ENCODE measurements at regions not wholly inside any gene's neighbourhood (a gene's known extent, or its start where the extent isn't known, plus 50 kb on each side); places are given as distances from the start of the nearest gene placed in this dataset.

- no peak overlapping the region for H3K4me3 Mint-ChIP-seq
- no peaks in the 10 kb centered on the region for H3K4me1 Mint-ChIP-seq (ENCODE audit: low read depth)
- H3K27me3 Mint-ChIP-seq = no peaks in the 10 kb centered on the region
- peaks cover 25% of the 10 kb centered on the region for H3K9me3 Mint-ChIP-seq (ENCODE audit: low read depth)
- H3K36me3 Mint-ChIP-seq = no peaks in the 10 kb centered on the region
- no peak overlapping the region for H3K27ac Mint-ChIP-seq
Observed at GRCh38 chr9:106577121-106577520, 285.8 kb upstream of the ZNF462 start.

DNA sequence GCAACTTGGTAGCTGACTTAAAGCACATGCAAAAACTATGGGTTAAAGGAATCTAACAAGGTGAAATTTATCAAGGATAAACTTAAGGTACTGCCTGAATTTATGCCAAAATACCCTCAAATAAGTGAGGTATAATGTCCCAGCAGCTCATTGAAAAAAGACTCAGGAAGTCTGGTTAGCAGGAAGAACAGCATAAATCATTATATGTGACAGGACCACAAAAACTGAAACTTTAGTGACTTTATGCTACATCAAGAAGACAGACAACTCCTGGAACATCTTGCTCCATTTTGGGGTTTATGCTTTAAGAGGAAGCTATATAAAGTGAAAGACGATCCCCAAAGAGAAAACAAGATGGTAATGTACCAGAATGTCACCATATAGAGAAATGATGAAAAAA lies 282.4 kb upstream of the ZNF462 start:
- no peak overlapping the region for H3K4me3 Mint-ChIP-seq
- H3K36me3 Mint-ChIP-seq = no peaks in the 10 kb centered on the region
- H3K4me1 Mint-ChIP-seq (ENCODE audit: low read depth) = no peaks in the 10 kb centered on the region
- H3K9me3 Mint-ChIP-seq (ENCODE audit: low read depth) = peaks cover 24% of the 10 kb centered on the region
- H3K27me3 Mint-ChIP-seq = no peaks in the 10 kb centered on the region
- H3K27ac Mint-ChIP-seq = no peak overlapping the region

DNA sequence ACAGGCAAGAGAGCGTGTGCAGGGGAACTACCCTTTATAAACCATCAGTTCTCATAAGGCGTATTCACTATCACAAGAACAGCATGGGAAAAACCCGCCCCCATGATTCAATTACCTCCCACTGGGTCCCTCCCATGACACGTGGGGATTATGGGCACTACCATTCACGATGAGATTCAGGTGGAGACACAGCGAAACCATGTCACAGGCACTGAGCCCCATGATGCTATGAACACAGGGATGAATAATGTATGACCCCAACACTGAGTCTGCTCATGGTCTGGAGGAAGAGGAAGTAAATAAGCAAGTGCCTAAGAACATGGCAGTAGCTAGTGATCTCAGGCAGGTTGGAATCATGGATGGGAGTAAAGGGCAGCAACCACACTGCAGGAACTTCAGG lies 281.0 kb upstream of the ZNF462 start:
- no peaks in the 10 kb centered on the region for H3K27me3 Mint-ChIP-seq
- H3K36me3 Mint-ChIP-seq = no peaks in the 10 kb centered on the region
- no peak overlapping the region for H3K4me3 Mint-ChIP-seq
- peaks cover 28% of the 10 kb centered on the region for H3K9me3 Mint-ChIP-seq (ENCODE audit: low read depth)
- H3K27ac Mint-ChIP-seq = no peak overlapping the region
- no peaks in the 10 kb centered on the region for H3K4me1 Mint-ChIP-seq (ENCODE audit: low read depth)

GRCh38 chr9:106583751-106584150 lies 279.2 kb upstream of the ZNF462 start:
- no peaks in the 10 kb centered on the region for H3K4me1 Mint-ChIP-seq (ENCODE audit: low read depth)
- H3K9me3 Mint-ChIP-seq (ENCODE audit: low read depth) = peaks cover 28% of the 10 kb centered on the region
- H3K4me3 Mint-ChIP-seq = no peak overlapping the region
- no peaks in the 10 kb centered on the region for H3K27me3 Mint-ChIP-seq
- no peak overlapping the region for H3K27ac Mint-ChIP-seq
- no peaks in the 10 kb centered on the region for H3K36me3 Mint-ChIP-seq

- Mint-ChIP-seq H3K27ac (no peak overlapping the region), H3K27me3 (no peaks in the 10 kb centered on the region), H3K4me3 (no peak overlapping the region), H3K4me1 (ENCODE audit: low read depth) (no peaks in the 10 kb centered on the region), H3K36me3 (no peaks in the 10 kb centered on the region), H3K9me3 (ENCODE audit: low read depth) (peaks cover 11% of the 10 kb centered on the region)
Observed at GRCh38 chr9:106587042-106587441, 275.9 kb upstream of the ZNF462 start.

DNA sequence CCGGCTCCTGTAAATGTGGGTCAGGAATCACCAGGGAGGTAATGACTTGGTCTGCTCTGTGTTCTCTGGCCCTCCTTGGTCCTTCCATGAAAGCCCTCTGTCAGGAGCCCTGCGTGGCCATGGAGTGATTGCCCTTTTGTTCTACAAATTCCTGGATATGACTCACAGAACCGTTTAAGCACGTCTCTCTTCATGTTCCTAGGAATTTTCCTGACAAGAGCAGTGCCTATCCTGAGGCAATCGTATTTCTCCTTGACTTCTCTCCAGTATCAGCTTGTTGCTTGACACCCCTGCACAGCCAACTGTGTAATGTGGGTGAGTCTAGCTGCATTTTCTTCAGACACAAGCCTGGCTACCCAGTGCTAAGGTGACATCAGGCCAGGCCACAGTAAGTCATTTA lies 274.3 kb upstream of the ZNF462 start:
- no peak overlapping the region for H3K4me3 Mint-ChIP-seq
- H3K27ac Mint-ChIP-seq = no peak overlapping the region
- H3K9me3 Mint-ChIP-seq (ENCODE audit: low read depth) = peaks cover 7% of the 10 kb centered on the region
- H3K36me3 Mint-ChIP-seq = no peaks in the 10 kb centered on the region
- no peaks in the 10 kb centered on the region for H3K4me1 Mint-ChIP-seq (ENCODE audit: low read depth)
- H3K27me3 Mint-ChIP-seq = no peaks in the 10 kb centered on the region

GRCh38 chr9:106590759-106591505 lies 272.0 kb upstream of the ZNF462 start:
- Mint-ChIP-seq H3K27ac (no peak overlapping the region), H3K4me1 (ENCODE audit: low read depth) (no peaks in the 10 kb centered on the region), H3K9me3 (ENCODE audit: low read depth) (no peaks in the 10 kb centered on the region), H3K4me3 (no peak overlapping the region), H3K36me3 (no peaks in the 10 kb centered on the region), H3K27me3 (no peaks in the 10 kb centered on the region)

DNA sequence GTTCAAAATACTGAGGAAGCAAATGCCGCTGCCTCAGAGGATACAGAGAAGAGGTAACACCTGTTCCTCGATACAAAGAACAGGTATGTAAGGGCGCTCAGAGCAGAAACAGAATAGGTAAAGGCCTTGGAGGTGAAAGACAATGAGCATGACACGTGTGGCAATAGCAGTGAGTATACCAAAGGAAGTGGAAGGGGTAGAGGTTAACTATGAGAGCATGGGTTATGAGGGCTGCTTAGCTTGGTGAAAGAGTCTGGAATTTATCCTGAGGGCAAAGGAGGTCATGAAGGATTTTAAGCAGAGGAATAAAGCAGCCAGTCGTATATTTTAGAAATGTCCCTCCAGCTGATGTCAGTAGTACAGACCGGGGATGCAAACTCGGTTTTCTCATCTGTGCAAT lies 269.8 kb upstream of the ZNF462 start:
- Mint-ChIP-seq H3K27ac (no peak overlapping the region), H3K4me3 (no peak overlapping the region), H3K36me3 (no peaks in the 10 kb centered on the region), H3K4me1 (ENCODE audit: low read depth) (no peaks in the 10 kb centered on the region), H3K9me3 (ENCODE audit: low read depth) (no peaks in the 10 kb centered on the region), H3K27me3 (no peaks in the 10 kb centered on the region)

DNA sequence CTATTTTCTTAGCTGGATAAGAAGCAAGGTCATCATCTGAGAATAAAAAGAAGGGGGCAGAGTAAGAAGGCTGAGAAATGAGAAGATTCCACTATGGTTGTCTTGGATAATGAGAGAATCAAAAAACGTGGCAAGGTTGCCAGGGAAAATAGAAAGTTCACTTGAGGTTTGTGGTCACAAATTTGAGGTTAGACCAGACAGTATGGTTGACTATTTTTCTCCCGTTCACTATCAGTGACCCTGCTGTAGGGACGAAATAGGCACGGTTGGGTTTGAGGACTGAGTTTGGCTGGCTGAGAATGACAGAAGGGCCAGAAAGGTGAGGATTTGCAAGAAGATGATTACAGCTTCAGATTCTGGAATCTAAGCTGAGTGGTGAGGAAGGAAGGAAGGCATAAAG lies 266.0 kb upstream of the ZNF462 start:
- Mint-ChIP-seq H3K4me3 (no peak overlapping the region), H3K27ac (no peak overlapping the region), H3K9me3 (ENCODE audit: low read depth) (peaks cover under 1% of the 10 kb centered on the region), H3K4me1 (ENCODE audit: low read depth) (no peaks in the 10 kb centered on the region), H3K27me3 (no peaks in the 10 kb centered on the region), H3K36me3 (no peaks in the 10 kb centered on the region)

GRCh38 chr9:106600955-106601560 lies 261.9 kb upstream of the ZNF462 start:
- Mint-ChIP-seq H3K4me1 (ENCODE audit: low read depth) (no peaks in the 10 kb centered on the region), H3K9me3 (ENCODE audit: low read depth) (peaks cover 11% of the 10 kb centered on the region), H3K27me3 (no peaks in the 10 kb centered on the region), H3K36me3 (no peaks in the 10 kb centered on the region), H3K27ac (no peak overlapping the region), H3K4me3 (no peak overlapping the region)

- no peaks in the 10 kb centered on the region for H3K36me3 Mint-ChIP-seq
- no peaks in the 10 kb centered on the region for H3K4me1 Mint-ChIP-seq (ENCODE audit: low read depth)
- no peaks in the 10 kb centered on the region for H3K27me3 Mint-ChIP-seq
- H3K9me3 Mint-ChIP-seq (ENCODE audit: low read depth) = peaks cover 11% of the 10 kb centered on the region
- H3K4me3 Mint-ChIP-seq = no peak overlapping the region
- H3K27ac Mint-ChIP-seq = no peak overlapping the region
Observed at GRCh38 chr9:106602344-106602743, 260.6 kb upstream of the ZNF462 start.

DNA sequence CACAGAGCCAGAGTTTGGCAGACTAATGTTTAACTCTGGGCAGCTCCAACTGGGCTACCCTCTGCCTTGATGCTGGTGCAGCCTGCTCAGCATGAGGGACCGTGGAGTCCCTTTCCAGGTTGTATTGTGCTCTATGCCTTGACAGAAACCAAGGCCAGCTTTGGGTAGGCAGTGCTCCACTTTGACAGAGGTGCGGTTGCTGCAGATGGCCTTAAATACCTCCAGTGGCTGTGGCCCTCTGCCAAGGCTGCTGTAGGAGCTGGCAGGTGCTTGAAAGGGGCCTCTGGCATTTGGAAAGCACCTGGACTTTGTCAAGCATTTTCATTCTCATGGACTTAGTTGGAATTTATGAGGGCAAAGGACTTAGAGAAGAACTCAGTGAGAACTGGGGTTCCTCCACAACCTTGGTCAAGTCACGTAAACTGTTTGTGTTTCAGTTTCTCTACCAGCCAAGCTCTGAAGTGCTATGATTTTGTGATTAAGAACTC lies 249.7 kb upstream of the ZNF462 start:
- no peak overlapping the region for H3K27ac Mint-ChIP-seq
- no peaks in the 10 kb centered on the region for H3K36me3 Mint-ChIP-seq
- no peaks in the 10 kb centered on the region for H3K4me1 Mint-ChIP-seq (ENCODE audit: low read depth)
- H3K27me3 Mint-ChIP-seq = no peaks in the 10 kb centered on the region
- peaks cover 3% of the 10 kb centered on the region for H3K9me3 Mint-ChIP-seq (ENCODE audit: low read depth)
- no peak overlapping the region for H3K4me3 Mint-ChIP-seq

- Mint-ChIP-seq H3K36me3 (no peaks in the 10 kb centered on the region), H3K27me3 (no peaks in the 10 kb centered on the region), H3K27ac (no peak overlapping the region), H3K4me3 (no peak overlapping the region), H3K4me1 (ENCODE audit: low read depth) (no peaks in the 10 kb centered on the region), H3K9me3 (ENCODE audit: low read depth) (peaks cover 3% of the 10 kb centered on the region)
Observed at GRCh38 chr9:106615118-106615889, 247.7 kb upstream of the ZNF462 start.

DNA sequence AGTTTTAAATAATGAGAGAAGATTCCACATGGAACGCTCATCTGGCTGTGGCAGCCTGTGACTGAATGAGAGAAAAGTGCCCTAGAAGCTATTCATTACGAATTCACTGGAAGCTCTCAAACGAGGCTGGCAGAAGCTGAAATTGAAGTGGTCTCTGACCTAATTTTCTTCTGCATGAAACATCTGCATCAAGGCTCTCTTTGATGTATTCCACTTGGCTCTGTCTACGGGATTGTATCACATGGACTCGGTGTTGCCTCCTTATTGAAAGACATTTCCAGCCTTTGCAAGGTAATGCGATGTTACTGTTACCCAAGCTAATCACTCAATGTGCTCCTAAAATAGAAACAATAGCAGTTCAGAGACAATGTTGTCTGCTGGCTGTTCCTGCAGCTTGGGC lies 246.9 kb upstream of the ZNF462 start:
- H3K36me3 Mint-ChIP-seq = no peaks in the 10 kb centered on the region
- no peaks in the 10 kb centered on the region for H3K27me3 Mint-ChIP-seq
- peaks cover 3% of the 10 kb centered on the region for H3K9me3 Mint-ChIP-seq (ENCODE audit: low read depth)
- H3K4me3 Mint-ChIP-seq = no peak overlapping the region
- H3K27ac Mint-ChIP-seq = no peak overlapping the region
- no peaks in the 10 kb centered on the region for H3K4me1 Mint-ChIP-seq (ENCODE audit: low read depth)

DNA sequence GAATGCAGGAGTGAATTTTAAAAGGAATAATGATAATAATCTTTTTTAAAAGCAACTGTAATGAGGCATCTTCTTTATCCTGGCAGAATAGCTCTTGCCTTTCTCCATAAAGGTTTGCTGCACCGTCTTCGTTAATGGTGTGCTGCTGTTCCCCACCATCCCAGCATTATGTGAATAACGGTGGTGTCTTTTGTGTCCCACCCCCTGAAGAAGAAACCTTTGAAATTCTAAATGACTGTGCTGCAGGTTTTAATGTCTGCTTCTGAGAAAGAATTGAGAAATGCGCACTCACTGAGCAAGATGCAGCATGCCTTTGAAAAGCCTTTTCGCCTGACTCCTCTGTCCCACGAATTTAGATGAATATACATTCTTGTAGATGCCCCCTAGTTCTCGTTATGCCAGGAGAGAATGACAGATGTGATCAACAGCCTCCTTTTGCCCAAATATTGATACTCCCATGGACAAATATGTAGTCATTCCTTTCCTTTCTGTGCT lies 246.1 kb upstream of the ZNF462 start:
- Mint-ChIP-seq H3K9me3 (ENCODE audit: low read depth) (peaks cover 3% of the 10 kb centered on the region), H3K4me3 (no peak overlapping the region), H3K27me3 (no peaks in the 10 kb centered on the region), H3K4me1 (ENCODE audit: low read depth) (no peaks in the 10 kb centered on the region), H3K27ac (no peak overlapping the region), H3K36me3 (no peaks in the 10 kb centered on the region)

Data from activated naive CD8-positive, alpha-beta T cell (primary cell).